ENCODE measurements at regions not wholly inside any gene's neighbourhood (a gene's known extent, or its start where the extent isn't known, plus 50 kb on each side); places are given as distances from the start of the nearest gene placed in this dataset.

GRCh38 chr16:87219287-87219909 lies 97.8 kb downstream of the C16orf95 start:
- no peak for DNase-seq

GRCh38 chr16:87221633-87222032 lies 95.6 kb downstream of the C16orf95 start:
- DNase-seq: no peak

GRCh38 chr16:87222335-87222734 lies 94.9 kb downstream of the C16orf95 start:
- DNase-seq: no peak

GRCh38 chr16:87223656-87224248 lies 93.4 kb downstream of the C16orf95 start:
- no peak for DNase-seq

GRCh38 chr16:87226926-87227295 lies 90.3 kb downstream of the C16orf95 start:
- DNase-seq: no peak

- no peak for DNase-seq
Measured at GRCh38 chr16:87227296-87227951, 89.8 kb downstream of the C16orf95 start.

- no peak for DNase-seq
Measured at GRCh38 chr16:87228363-87228762, 88.8 kb downstream of the C16orf95 start.

GRCh38 chr16:87229230-87230188 lies 87.7 kb downstream of the C16orf95 start:
- DNase-seq: no peak

- no peak for DNase-seq
Measured at GRCh38 chr16:87230571-87230970, 86.6 kb downstream of the C16orf95 start.

- DNase-seq: no peak
Measured at GRCh38 chr16:87231295-87231694, 85.9 kb downstream of the C16orf95 start.

- no peak for DNase-seq
Measured at GRCh38 chr16:87231911-87232310, 85.3 kb downstream of the C16orf95 start.

- DNase-seq: peak in 1 of 5 experiments; percentile 55
Measured at GRCh38 chr16:87233928-87234327, 83.3 kb downstream of the C16orf95 start.

GRCh38 chr16:87234601-87235000 lies 82.6 kb downstream of the C16orf95 start:
- DNase-seq: no peak

- DNase-seq: peak in 1 of 5 experiments; percentile 84
Measured at GRCh38 chr16:87235810-87236515, 81.2 kb downstream of the C16orf95 start.

GRCh38 chr16:87236516-87237115 lies 80.6 kb downstream of the C16orf95 start:
- DNase-seq: peak in 1 of 5 experiments; percentile 77

GRCh38 chr16:87238361-87238715 lies 78.9 kb downstream of the C16orf95 start:
- DNase-seq: no peak

- DNase-seq: no peak
Measured at GRCh38 chr16:87239545-87239944, 77.6 kb downstream of the C16orf95 start.

- peak in 1 of 5 experiments; percentile 89 for DNase-seq
Measured at GRCh38 chr16:87240211-87241136, 76.7 kb downstream of the C16orf95 start.

GRCh38 chr16:87241137-87241771 lies 75.9 kb downstream of the C16orf95 start:
- no peak for DNase-seq

GRCh38 chr16:87243478-87243877 lies 73.7 kb downstream of the C16orf95 start:
- peak in 1 of 5 experiments; percentile 73 for DNase-seq
